OCI-LY3 (cell line): ENCODE measurements at regions not wholly inside any gene's neighbourhood (a gene's known extent, or its start where the extent isn't known, plus 50 kb on each side); places are given as distances from the start of the nearest gene placed in this dataset.

Experiments
- CTCF ChIP-seq: fragments of 200-600, 300-600 bp; sonication (generic); IDR thresholded peaks from 2 replicates; pipeline ENCODE4 v1.5.1; 2014; ENCODE audit warnings: antibody characterized with exemption, low read length, low read depth
- EZH2phosphoT487 ChIP-seq: fragments of 200-600 bp; shearing (Covaris generic); IDR thresholded peaks from 2 replicates; pipeline ENCODE4 v1.6.1; 2018; ENCODE audit warnings: antibody characterized with exemption, mixed run types, low read depth

GRCh38 chr6:10217111-10217510 is 197.8 kb downstream of the TFAP2A start:
- TF ChIP-seq CTCF (no peak), EZH2phosphoT487 (no peak)
